ENCODE measurements at regions not wholly inside any gene's neighbourhood (a gene's known extent, or its start where the extent isn't known, plus 50 kb on each side); places are given as distances from the start of the nearest gene placed in this dataset.

GRCh38 chr2:150095361-150096095, 391.9 kb downstream of the RND3 start:
- TF ChIP-seq POLR2A (IDR thresholded peaks at IDR 0.05; ENCODE audit: low read depth, low read length) (no peak), POLR2AphosphoS5 (IDR thresholded peaks at IDR 0.05; ENCODE audit: low read depth, low read length) (no peak), TAF1 (IDR thresholded peaks at IDR 0.05; ENCODE audit: borderline replicate concordance, low read depth, low read length) (no peak)
